ENCODE measurements at regions not wholly inside any gene's neighbourhood (a gene's known extent, or its start where the extent isn't known, plus 50 kb on each side); places are given as distances from the start of the nearest gene placed in this dataset.

DNA sequence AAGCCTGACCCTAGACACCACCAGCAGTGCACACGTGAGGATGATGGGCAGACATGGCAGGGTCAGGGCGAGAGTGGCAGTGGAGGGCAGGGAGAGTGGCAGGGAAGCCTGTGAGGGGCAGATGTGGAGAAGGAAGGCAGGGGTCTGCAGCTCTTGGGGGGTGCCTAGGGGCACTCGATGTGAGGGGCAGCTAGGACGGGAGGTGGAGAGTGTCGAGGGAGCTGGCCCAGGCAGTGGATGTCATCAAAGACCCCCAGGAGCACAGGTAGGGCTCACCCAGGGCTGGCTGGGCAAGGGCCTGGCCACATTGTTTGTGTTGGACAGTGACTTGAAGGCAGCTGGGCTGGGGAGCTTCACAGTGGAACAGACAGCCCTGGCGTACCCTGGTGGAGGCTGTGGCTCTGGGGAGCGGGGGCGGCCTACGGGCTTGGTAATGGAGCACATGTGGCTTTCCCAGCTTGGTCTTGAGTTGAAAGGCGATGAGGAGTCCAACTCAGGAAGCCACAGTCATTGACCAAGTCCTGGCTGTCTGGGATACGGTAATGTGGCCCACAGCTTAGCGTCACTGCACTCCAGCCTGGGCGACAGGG, 87.1 kb downstream of the RTP5 start:
- H3K79me1 ChIP-seq (ENCODE audit: low read length): no peaks in the 10 kb centered on the region
- H3K4me2 ChIP-seq (ENCODE audit: low read length): no peak overlapping the region
- no peaks in the 10 kb centered on the region for H3K4me1 ChIP-seq (ENCODE audit: control insufficient read depth in 1 of 2, insufficient read depth in 2 of 2, low read length in 2 of 2)
- no peak overlapping the region for H2AK5ac ChIP-seq (ENCODE audit: low read length)
- H3K27me3 ChIP-seq (ENCODE audit: insufficient read depth, low read length): no peaks in the 10 kb centered on the region
- no peak overlapping the region for H2BK12ac ChIP-seq (ENCODE audit: low read length)
- no peak overlapping the region for H2BK120ac ChIP-seq (ENCODE audit: insufficient read depth, low read length, poor library complexity)
- H2AFZ ChIP-seq (ENCODE audit: insufficient read depth, low read length, poor library complexity): no peak overlapping the region
- H4K12ac ChIP-seq (ENCODE audit: low read depth, low read length): no peak overlapping the region
- no peak overlapping the region for H3K23ac ChIP-seq (ENCODE audit: low read length)
- no peak overlapping the region for H3K9ac ChIP-seq (ENCODE audit: low read length)
- H4K91ac ChIP-seq (ENCODE audit: low read depth, low read length): no peak overlapping the region
- no peak overlapping the region for H3K4ac ChIP-seq (ENCODE audit: low read depth, low read length)
- no CpG with 5 or more reads among the region's 13 CpGs for WGBS (ENCODE audit: extremely low coverage, insufficient coverage, insufficient read length)
- H4K8ac ChIP-seq (ENCODE audit: low read depth, low read length): no peak overlapping the region
- no peak overlapping the region for H3K14ac ChIP-seq (ENCODE audit: low read length)
- no peak overlapping the region for H3K18ac ChIP-seq (ENCODE audit: low read length)
- no peaks in the 10 kb centered on the region for H3K9me3 ChIP-seq (ENCODE audit: insufficient read depth, low read depth, low read length)
- no peaks in the 10 kb centered on the region for H3K79me2 ChIP-seq (ENCODE audit: control insufficient read depth, insufficient read depth, low read length, poor library complexity)
- no peak for DNase-seq
- no peak overlapping the region for H2BK5ac ChIP-seq (ENCODE audit: low read depth, low read length, poor library complexity)
- H3K36me3 ChIP-seq (ENCODE audit: control insufficient read depth in 1 of 2, insufficient read depth in 2 of 2, low read length in 2 of 2): no peaks in the 10 kb centered on the region
- no peak overlapping the region for H3K27ac ChIP-seq (ENCODE audit: low read depth, low read length)
- no peak overlapping the region for H3K4me3 ChIP-seq (ENCODE audit: low read depth, low read length)

DNA sequence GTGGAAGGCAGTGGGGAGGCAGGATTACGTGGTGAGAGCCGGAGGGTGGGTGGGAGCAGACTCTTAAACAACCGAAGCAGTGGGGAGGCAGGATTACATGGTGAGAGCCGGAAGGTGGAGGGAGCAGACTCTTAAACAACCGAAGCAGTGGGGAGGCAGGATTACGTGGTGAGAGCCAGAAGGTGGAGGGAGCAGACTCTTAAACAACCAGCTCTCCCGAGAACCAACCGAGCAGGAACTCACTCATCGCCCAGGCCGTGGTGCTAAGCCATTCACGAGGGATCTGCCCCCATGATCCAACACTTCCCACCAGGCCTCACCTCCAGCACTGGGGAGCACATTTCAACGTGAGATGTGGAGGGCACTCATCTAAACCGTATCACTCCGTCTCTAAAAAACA, 87.7 kb downstream of the RTP5 start:
- Histone ChIP-seq H2BK120ac (ENCODE audit: insufficient read depth, low read length, poor library complexity) (no peak overlapping the region), H2AK5ac (ENCODE audit: low read length) (no peak overlapping the region), H3K27ac (ENCODE audit: low read depth, low read length) (no peak overlapping the region), H3K4me2 (ENCODE audit: low read length) (no peak overlapping the region), H3K79me2 (ENCODE audit: control insufficient read depth, insufficient read depth, low read length, poor library complexity) (no peaks in the 10 kb centered on the region), H2BK12ac (ENCODE audit: low read length) (no peak overlapping the region), H3K18ac (ENCODE audit: low read length) (no peak overlapping the region), H3K9ac (ENCODE audit: low read length) (no peak overlapping the region), H3K9me3 (ENCODE audit: insufficient read depth, low read depth, low read length) (no peaks in the 10 kb centered on the region), H3K79me1 (ENCODE audit: low read length) (no peaks in the 10 kb centered on the region), H2AFZ (ENCODE audit: insufficient read depth, low read length, poor library complexity) (no peak overlapping the region), H3K4ac (ENCODE audit: low read depth, low read length) (no peak overlapping the region), H4K12ac (ENCODE audit: low read depth, low read length) (no peak overlapping the region), H3K14ac (ENCODE audit: low read length) (no peak overlapping the region), H2BK5ac (ENCODE audit: low read depth, low read length, poor library complexity) (no peak overlapping the region), H4K8ac (ENCODE audit: low read depth, low read length) (no peak overlapping the region), H3K27me3 (ENCODE audit: insufficient read depth, low read length) (no peaks in the 10 kb centered on the region), H3K23ac (ENCODE audit: low read length) (no peak overlapping the region), H3K36me3 (ENCODE audit: control insufficient read depth in 1 of 2, insufficient read depth in 2 of 2, low read length in 2 of 2) (no peaks in the 10 kb centered on the region), H3K4me1 (ENCODE audit: control insufficient read depth in 1 of 2, insufficient read depth in 2 of 2, low read length in 2 of 2) (no peaks in the 10 kb centered on the region), H3K4me3 (ENCODE audit: low read depth, low read length) (no peak overlapping the region), H4K91ac (ENCODE audit: low read depth, low read length) (no peak overlapping the region)
- no CpG with 5 or more reads among the region's 14 CpGs for WGBS (ENCODE audit: extremely low coverage, insufficient coverage, insufficient read length)
- DNase-seq: no peak

DNA sequence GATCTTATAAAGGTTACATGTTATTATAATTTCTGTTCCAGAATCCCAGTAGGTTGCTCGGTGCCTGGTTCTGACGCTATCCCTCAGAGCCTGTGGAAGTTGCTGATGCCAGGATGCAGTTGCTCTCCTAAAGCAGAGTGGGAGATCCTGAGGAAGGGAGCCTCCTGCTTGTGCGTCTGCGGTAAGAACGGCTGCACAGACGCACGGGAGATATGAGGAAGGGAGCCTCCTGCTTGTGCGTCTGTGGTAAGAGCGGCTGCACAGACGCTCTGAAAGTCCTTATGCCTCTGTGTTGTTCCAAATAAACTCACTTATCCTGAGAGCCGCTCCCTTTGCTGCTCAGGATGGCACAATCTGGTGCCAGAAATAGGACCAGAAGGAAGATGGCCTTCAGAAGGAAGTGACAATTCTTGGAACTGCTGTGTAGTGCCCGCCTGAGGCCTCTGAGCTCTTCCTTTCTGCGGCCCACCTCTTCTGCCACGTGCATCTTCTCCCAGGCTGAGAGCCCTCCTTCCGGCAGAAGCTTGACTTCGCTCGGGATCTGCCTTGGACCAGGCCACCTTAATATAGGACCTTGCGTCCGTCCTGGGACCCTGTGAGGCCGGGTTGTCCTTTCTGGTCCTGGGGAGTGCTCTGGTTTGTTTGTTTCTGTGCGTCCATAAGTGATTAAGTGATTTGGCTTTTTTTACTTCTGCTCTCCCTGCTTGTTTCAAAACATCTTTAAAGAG, 89.5 kb downstream of the RTP5 start:
- Histone ChIP-seq H3K27ac (ENCODE audit: low read depth, low read length) (no peak overlapping the region), H2BK120ac (ENCODE audit: insufficient read depth, low read length, poor library complexity) (no peak overlapping the region), H4K91ac (ENCODE audit: low read depth, low read length) (no peak overlapping the region), H3K23ac (ENCODE audit: low read length) (no peak overlapping the region), H3K4ac (ENCODE audit: low read depth, low read length) (no peak overlapping the region), H3K4me2 (ENCODE audit: low read length) (no peak overlapping the region), H4K12ac (ENCODE audit: low read depth, low read length) (no peak overlapping the region), H3K79me1 (ENCODE audit: low read length) (no peaks in the 10 kb centered on the region), H3K14ac (ENCODE audit: low read length) (no peak overlapping the region), H3K4me3 (ENCODE audit: low read depth, low read length) (no peak overlapping the region), H2BK12ac (ENCODE audit: low read length) (no peak overlapping the region), H2AFZ (ENCODE audit: insufficient read depth, low read length, poor library complexity) (no peak overlapping the region), H2AK5ac (ENCODE audit: low read length) (no peak overlapping the region), H3K36me3 (ENCODE audit: control insufficient read depth in 1 of 2, insufficient read depth in 2 of 2, low read length in 2 of 2) (no peaks in the 10 kb centered on the region), H3K4me1 (ENCODE audit: control insufficient read depth in 1 of 2, insufficient read depth in 2 of 2, low read length in 2 of 2) (no peaks in the 10 kb centered on the region), H2BK5ac (ENCODE audit: low read depth, low read length, poor library complexity) (no peak overlapping the region), H3K27me3 (ENCODE audit: insufficient read depth, low read length) (no peaks in the 10 kb centered on the region), H3K18ac (ENCODE audit: low read length) (no peak overlapping the region), H3K79me2 (ENCODE audit: control insufficient read depth, insufficient read depth, low read length, poor library complexity) (no peaks in the 10 kb centered on the region), H3K9ac (ENCODE audit: low read length) (no peak overlapping the region), H4K8ac (ENCODE audit: low read depth, low read length) (no peak overlapping the region), H3K9me3 (ENCODE audit: insufficient read depth, low read depth, low read length) (no peaks in the 10 kb centered on the region)
- no CpG with 5 or more reads among the region's 21 CpGs for WGBS (ENCODE audit: extremely low coverage, insufficient coverage, insufficient read length)
- no peak for DNase-seq

GRCh38 chr2:241959751-241960269, 90.3 kb downstream of the RTP5 start:
- no peak overlapping the region for H2BK120ac ChIP-seq (ENCODE audit: insufficient read depth, low read length, poor library complexity)
- no peak overlapping the region for H3K4ac ChIP-seq (ENCODE audit: low read depth, low read length)
- no peaks in the 10 kb centered on the region for H3K79me2 ChIP-seq (ENCODE audit: control insufficient read depth, insufficient read depth, low read length, poor library complexity)
- H3K4me3 ChIP-seq (ENCODE audit: low read depth, low read length): no peak overlapping the region
- no peaks in the 10 kb centered on the region for H3K27me3 ChIP-seq (ENCODE audit: insufficient read depth, low read length)
- H3K4me1 ChIP-seq (ENCODE audit: control insufficient read depth in 1 of 2, insufficient read depth in 2 of 2, low read length in 2 of 2): peaks cover 0 to 3% of the 10 kb centered on the region in 2 experiments
- no peak overlapping the region for H2BK12ac ChIP-seq (ENCODE audit: low read length)
- no peak overlapping the region for H3K18ac ChIP-seq (ENCODE audit: low read length)
- no peak overlapping the region for H3K9ac ChIP-seq (ENCODE audit: low read length)
- H3K14ac ChIP-seq (ENCODE audit: low read length): no peak overlapping the region
- no peak overlapping the region for H4K91ac ChIP-seq (ENCODE audit: low read depth, low read length)
- no peak overlapping the region for H3K27ac ChIP-seq (ENCODE audit: low read depth, low read length)
- no CpG with 5 or more reads among the region's 3 CpGs for WGBS (ENCODE audit: extremely low coverage, insufficient coverage, insufficient read length)
- H3K23ac ChIP-seq (ENCODE audit: low read length): no peak overlapping the region
- no peak overlapping the region for H4K8ac ChIP-seq (ENCODE audit: low read depth, low read length)
- DNase-seq: no peak
- no peak overlapping the region for H2BK5ac ChIP-seq (ENCODE audit: low read depth, low read length, poor library complexity)
- no peak overlapping the region for H2AFZ ChIP-seq (ENCODE audit: insufficient read depth, low read length, poor library complexity)
- no peaks in the 10 kb centered on the region for H3K79me1 ChIP-seq (ENCODE audit: low read length)
- H3K36me3 ChIP-seq (ENCODE audit: control insufficient read depth in 1 of 2, insufficient read depth in 2 of 2, low read length in 2 of 2): no peaks in the 10 kb centered on the region
- no peak overlapping the region for H4K12ac ChIP-seq (ENCODE audit: low read depth, low read length)
- H2AK5ac ChIP-seq (ENCODE audit: low read length): no peak overlapping the region
- no peaks in the 10 kb centered on the region for H3K9me3 ChIP-seq (ENCODE audit: insufficient read depth, low read depth, low read length)
- H3K4me2 ChIP-seq (ENCODE audit: low read length): no peak overlapping the region

Measured in trophoblast cell (in vitro differentiated cells and primary cell).